HuH-7.5 (cell line): ENCODE measurements at regions not wholly inside any gene's neighbourhood (a gene's known extent, or its start where the extent isn't known, plus 50 kb on each side); places are given as distances from the start of the nearest gene placed in this dataset.

ENCODE experiments used
- DNase-seq: peaks from one replicate; pipeline ENCODE4 v3.0.0; 2011; ENCODE audit warnings: low spot score

DNA sequence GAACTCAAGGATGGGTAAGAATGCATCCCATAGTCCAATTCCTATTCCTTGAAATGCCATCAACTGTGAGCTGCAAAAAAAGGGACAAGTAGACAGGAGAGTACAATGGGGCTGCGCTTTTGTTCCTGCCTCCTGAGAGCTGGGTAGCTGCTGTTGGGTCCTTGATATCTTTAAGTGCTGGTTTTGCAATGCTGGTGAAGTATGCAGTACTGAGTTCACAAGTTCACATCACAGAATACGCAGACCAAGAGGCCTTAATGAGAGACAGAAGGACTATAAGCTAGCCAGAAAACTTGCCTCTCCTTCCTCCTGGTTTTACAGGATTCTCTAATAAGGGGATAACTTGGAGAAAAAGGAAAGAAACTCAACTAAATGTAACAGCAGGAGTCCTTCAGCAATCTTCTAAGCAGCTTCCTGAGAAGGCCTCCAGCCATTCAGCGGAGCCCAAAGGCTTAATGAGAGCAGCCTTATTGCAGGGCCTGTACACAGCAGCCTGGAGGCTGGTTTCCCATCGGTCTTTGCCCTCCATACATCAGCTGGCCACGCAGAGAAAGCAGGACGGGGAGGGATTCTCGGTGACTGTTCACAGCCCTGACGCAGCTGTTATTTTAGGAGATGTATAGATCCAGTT, 293.1 kb downstream of the CDCA7 start:
- no peak for DNase-seq

DNA sequence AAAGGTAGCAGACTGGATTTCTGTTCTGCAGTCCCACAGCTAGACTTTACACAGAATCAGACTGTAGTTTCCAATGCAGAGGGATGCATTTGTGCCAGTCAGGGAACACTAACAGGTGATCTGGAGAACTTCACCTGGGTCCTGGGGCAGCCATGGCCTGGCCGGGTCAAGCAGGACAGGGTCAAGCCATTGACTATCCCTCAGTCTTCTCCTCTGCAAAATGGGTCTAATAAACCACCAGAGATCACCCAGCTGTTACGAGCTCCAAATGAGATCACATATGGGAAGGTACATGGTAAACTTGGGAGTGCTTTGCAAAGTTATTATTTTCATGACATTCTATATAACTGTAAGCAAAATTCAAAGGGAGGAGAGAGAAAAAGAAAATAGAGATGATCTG, 294.1 kb downstream of the CDCA7 start:
- DNase-seq, result no peak

DNA sequence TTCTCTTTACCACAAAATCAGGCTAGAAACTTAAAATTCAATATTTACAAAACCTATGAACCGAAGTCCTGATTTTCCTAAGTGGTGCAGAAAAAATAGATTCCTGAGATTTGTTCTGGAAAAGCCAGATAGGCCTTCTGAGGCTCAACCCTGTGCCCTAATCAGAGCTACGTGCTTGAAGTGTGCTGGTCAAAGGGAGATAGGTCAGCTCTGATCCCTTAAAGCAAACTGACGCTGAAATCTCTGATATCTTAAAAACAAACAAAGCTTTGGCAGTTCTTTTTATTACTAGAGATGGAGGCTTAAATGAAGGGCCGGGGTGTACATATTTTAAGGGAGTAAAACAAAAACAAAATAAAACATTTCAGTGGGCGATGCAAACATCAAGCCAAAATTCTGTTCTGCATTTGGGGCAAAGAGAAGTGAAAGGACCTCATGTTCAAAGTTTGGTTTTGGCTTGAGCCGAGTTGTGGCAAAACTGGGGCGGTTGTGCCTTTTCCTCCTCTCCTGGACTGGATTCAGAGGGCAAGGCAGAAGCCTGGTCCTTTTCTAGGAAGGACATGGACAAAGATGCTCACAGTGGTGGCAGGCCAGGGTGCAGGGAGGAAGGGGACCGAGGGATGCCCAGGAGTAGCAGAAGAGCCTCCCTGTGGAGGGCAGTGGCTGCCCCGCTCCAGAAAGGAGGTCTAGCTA, 295.0 kb downstream of the CDCA7 start:
- DNase-seq, result no peak

- DNase-seq, result no peak
Observed at GRCh38 chr2:173651891-173652290, 297.2 kb downstream of the CDCA7 start.

DNA sequence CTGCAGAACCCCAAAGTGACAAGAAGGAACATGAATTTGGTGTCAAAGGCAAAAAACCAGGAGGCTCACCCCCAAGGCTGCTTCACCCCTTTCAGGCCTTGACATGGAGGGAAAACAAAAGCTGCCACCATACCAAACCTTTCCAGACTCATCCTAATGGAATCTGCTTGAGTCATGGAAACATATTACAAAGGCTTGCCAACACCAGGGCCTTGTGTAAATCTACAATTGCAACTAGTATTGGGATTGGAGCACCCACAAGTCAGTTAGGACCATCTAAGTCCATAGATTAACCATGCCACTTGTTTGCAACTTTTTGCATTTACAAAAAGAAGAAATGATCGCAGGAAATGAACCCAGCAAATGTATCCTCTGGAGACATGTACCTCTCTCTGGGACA, 297.6 kb downstream of the CDCA7 start:
- no peak for DNase-seq

DNA sequence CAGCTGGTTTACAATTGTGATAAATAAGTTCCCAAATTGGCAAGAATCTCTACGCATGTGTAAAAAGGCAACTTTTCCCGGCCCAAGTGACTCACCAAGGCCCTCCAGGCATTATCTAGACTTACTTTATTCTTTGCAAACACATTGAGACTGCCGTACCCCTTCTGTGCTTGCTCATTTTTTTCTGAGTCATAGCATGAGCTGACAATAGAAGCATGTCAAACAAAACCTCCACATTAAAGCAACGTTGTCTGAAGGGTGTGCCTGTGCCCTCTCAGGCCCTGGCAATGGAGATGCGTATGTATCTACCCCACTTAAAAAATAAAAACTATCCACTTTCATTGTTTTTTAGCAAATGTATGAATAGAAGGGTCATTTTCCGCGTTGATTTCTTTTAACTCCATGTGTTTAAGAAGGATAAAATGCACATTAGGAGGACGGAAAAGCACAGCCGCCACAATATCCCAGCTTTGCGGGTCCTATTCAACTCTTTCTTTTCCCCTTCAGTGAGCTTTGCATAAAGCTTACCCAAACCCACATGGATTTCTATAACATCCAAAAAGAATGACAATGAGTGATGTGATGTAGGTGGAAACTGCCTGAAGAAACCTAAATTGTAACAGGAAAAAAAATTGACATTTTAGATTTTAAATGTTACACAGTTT, 298.2 kb downstream of the CDCA7 start:
- DNase-seq, result peak; percentile 23

DNA sequence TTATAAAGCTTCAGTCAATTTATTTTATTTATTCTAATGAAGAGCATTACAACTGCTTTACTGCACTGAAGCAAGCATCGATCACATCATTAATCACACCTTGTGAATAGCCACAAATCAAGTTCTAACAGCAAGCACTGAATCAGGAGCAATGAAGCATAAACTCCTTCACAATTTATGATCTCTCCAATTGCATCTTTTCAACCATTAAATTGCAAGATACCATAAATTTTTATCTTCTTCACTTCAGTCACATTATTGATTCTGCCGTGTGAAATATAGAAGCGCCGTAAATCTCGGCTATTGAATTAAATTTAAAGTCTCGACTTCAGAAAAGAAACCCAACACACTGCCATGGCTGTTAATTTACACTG, 298.7 kb downstream of the CDCA7 start:
- no peak for DNase-seq

- no peak for DNase-seq
Observed at GRCh38 chr2:173654161-173654895, 299.7 kb downstream of the CDCA7 start.

GRCh38 chr2:173654896-173655265, 300.2 kb downstream of the CDCA7 start:
- no peak for DNase-seq

GRCh38 chr2:173656086-173656485, 301.4 kb downstream of the CDCA7 start:
- DNase-seq, result no peak

DNA sequence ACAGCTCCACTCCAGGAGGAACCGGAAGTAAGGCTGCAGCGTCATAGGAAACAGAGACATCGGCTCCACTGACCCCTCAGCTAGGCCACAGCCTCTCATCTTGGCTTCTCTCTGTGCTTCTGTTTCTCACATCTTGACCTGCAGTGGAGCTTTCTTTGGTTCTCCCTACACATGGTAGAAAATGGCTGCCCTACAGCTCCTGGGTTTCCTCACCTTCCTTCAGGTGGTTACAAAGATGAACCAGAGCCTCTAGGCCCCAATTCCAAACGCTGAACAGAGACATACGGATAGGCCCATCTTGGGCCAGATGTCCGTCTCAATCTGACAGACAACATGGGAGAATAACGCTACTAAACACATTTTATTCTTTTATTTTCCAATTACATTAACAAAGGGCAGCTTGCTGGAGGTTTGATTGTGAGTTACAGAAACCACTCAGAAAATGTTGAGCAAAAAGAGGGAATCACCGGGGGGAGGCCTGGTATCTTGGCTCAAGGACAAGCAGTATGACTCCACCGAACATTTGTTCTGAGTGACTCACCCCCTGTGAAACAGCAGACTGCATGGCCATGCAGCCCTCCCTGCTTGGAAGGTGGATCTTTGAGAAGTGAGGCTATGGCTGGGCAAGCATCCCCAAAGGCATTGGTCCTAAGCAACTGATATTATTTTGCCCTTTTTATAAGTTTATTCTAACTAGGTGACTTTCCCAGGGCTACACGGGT, 303.5 kb downstream of the CDCA7 start:
- DNase-seq, result no peak

- no peak for DNase-seq
Observed at GRCh38 chr2:173658946-173659371, 304.3 kb downstream of the CDCA7 start.

DNA sequence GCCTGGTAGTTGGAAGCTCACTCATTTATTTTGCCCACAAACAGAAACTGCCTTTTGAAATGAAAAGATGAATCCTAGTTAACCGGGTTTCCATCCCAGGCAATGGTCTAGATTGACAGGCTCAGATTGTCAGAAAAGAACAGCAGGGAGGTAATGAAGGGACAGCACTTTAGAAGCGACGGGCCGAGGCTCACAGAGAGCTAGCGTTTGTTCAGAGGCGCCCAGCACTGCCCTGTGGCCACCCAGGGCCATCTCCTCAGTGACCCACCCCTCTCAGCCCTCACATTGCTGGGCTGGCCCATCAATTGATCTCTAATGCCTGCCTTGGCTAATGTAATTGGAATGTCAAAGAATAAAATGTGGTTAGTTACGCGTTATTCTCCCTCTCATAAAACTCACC, 304.8 kb downstream of the CDCA7 start:
- no peak for DNase-seq

DNA sequence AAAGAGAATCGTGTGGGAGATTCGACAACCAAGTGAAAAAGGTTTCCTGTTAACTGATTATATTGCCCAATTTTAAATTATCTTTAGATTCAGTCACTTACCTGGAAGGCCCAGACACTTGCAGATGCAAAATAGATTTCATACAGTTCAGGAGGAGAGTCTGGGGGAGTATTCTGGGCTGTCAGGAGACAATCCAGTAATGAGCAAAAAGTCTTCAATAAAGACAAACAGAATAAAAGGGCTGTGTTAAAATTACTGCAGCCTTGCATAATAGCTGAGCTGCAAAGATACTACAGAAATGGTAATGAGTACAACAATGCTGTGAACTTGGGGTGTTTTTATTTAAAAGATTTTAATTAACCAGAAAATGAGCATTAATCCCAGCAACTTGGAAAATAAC, 303.6 kb downstream of the SP3 start:
- DNase-seq, result no peak

- no peak for DNase-seq
Observed at GRCh38 chr2:173663353-173663752, 301.8 kb downstream of the SP3 start.

DNA sequence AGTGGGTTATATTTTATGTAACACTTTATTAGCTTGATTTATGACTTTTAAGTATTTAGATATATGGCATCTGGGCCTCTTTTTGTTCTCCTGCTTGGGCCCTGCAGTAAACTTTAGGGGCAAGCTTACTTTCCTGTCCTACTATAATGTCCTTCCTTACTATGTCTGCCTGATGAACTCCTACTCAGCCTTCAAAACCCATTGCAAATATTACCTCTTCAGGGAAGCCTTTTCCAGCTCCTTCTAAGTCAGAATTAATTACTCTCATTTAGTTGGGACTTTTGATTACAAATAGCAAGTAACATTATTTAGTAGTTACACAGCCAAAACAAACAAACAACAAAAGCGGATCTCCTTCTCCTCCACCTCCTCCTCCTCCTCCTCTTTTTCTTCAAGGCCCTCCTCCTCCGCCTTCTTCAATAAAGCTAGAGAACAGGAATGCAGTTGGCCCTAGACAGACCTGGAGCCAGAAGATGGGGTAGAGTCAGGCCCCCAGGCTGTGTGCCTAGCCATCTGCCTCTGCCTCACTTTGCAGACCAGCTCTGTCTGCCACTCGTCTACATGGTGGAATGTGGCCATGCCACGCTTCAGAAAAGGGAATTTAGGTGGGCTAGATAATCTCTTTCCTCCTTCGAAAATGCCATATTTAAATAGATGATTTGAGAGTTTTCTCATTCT, 301.2 kb downstream of the SP3 start:
- DNase-seq, result no peak

GRCh38 chr2:173664513-173664910, 300.7 kb downstream of the SP3 start:
- DNase-seq, result no peak

DNA sequence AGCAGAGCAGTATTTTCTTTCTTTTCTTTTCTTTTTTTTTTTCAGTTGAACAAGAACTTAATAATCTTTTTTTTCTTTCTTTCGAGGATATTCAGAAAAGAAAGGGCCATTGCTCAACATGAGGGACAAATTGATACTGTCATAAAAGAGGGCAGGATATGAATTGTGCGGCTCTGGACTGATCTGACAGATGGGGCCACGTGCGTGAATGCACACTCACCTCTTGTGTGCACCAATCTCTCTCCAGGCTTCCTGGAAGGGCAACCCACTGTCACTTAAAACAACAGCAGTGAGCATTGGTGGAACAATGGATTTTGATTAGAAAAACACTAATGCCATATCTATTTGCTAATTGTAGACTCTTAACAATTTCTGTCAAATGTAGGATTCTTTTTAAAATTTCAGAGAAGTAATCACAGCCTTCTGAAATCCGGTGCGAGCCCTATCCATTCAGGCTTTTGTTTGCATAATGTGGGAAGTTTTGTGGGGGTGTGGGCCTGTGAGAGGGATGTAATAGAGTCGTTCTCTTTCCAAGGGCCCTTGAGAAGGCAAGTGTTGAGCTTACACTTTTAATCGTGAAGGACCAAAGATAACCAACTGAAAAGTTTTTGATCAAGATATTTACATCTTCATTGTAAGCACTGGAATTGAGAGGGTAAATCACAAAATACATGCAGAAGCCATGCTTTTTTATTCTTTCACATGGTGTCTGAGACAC, 298.8 kb downstream of the SP3 start:
- DNase-seq, result no peak

DNA sequence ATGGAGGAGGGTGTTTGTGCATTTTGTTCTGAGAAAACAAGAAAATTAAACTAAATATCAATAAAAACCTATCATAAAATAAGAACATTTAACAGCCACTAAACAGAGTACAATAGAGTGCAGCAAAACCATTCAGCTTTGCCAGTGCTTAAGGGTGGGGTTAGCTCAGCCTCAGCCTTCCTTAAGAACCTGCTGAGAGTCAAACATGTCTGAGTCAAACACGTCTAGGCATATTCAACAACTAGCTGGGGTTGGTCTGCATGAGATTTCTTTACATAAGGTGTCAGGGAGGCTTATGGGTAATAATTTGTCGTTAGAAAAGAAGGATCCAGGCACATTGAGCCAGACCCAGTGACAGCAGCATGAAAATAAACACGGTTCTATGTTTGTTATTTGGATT, 298.2 kb downstream of the SP3 start:
- no peak for DNase-seq

DNA sequence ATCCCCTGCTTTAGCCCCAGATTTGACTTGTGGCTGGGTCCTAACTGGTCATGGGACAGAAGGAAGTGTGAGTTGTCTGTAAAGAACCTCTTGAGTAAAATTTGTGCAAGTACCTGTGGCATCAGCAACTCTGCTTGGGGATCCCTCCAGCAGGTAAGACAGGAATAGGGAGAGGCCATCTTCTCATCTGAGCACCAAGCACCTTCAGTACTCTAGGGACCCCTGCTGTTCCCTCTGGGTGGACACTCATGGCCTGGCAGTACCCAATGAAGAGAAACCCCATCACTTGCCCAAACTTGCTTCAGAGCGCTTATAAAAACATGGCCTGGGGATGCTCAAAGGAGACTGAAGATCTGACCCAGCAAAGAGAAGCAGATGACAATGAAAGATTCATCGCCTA, 297.8 kb downstream of the SP3 start:
- DNase-seq, result no peak

GRCh38 chr2:173669271-173669853, 295.8 kb downstream of the SP3 start:
- DNase-seq, result no peak
